Loucy (cell line): ENCODE measurements at regions not wholly inside any gene's neighbourhood (a gene's known extent, or its start where the extent isn't known, plus 50 kb on each side); places are given as distances from the start of the nearest gene placed in this dataset.

Experiments
- EZH2phosphoT487 ChIP-seq: fragments of 200-600 bp; IDR thresholded peaks from 2 replicates; pipeline ENCODE4 v1.6.1; 2018; ENCODE audit warnings: antibody characterized with exemption, mild to moderate bottlenecking, moderate library complexity, borderline replicate concordance
- TF ChIP-seq, protein P1 (sequence below): fragments of 200-600 bp; sonication (generic); conservative IDR thresholded peaks from 2 replicates; pipeline ENCODE4 v1.5.1; 2014; ENCODE audit warnings: mild to moderate bottlenecking, antibody characterized with exemption, low read length

DNA sequence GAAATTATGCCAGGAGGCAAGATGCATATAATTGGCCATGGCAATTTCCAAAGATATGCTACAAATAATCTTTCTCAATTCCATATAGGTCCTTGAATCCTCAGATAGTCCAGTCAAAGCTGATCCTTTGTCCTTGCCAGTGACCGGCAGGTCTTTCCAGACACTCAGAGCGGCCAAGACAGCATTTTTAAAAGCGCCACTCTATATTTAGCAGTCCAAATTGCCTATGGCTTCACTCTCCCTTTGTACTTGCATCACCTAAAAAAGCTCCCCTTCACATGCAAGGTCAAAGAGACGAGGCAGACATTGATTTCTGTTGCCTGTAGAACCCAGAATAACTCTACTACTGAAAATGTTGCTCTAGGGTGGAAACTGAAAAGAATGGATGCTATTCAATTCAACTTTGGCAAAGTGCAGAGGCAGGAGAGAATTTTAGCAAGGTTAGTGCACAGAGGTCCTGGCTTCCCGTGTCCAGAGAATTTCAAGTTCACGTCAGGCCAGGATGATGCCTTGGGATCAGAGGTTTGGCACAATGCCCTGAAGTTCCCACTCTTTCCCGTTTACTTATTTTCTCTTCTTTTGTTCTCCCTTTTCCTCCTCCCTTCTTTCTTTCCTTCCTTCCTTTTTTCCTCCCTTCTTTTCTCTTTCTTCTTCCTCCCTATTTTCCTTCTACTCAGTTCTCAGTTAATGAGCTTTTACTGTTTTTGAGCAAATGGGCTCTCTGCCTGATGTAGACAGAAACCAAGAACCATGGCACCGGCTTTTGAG is 108.5 kb downstream of the KCNK1 start:
- TF ChIP-seq EZH2phosphoT487 = no peak
- TF ChIP-seq, protein P1, sequence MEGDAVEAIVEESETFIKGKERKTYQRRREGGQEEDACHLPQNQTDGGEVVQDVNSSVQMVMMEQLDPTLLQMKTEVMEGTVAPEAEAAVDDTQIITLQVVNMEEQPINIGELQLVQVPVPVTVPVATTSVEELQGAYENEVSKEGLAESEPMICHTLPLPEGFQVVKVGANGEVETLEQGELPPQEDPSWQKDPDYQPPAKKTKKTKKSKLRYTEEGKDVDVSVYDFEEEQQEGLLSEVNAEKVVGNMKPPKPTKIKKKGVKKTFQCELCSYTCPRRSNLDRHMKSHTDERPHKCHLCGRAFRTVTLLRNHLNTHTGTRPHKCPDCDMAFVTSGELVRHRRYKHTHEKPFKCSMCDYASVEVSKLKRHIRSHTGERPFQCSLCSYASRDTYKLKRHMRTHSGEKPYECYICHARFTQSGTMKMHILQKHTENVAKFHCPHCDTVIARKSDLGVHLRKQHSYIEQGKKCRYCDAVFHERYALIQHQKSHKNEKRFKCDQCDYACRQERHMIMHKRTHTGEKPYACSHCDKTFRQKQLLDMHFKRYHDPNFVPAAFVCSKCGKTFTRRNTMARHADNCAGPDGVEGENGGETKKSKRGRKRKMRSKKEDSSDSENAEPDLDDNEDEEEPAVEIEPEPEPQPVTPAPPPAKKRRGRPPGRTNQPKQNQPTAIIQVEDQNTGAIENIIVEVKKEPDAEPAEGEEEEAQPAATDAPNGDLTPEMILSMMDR = no peak
